ENCODE measurements at regions not wholly inside any gene's neighbourhood (a gene's known extent, or its start where the extent isn't known, plus 50 kb on each side); places are given as distances from the start of the nearest gene placed in this dataset.

DNA sequence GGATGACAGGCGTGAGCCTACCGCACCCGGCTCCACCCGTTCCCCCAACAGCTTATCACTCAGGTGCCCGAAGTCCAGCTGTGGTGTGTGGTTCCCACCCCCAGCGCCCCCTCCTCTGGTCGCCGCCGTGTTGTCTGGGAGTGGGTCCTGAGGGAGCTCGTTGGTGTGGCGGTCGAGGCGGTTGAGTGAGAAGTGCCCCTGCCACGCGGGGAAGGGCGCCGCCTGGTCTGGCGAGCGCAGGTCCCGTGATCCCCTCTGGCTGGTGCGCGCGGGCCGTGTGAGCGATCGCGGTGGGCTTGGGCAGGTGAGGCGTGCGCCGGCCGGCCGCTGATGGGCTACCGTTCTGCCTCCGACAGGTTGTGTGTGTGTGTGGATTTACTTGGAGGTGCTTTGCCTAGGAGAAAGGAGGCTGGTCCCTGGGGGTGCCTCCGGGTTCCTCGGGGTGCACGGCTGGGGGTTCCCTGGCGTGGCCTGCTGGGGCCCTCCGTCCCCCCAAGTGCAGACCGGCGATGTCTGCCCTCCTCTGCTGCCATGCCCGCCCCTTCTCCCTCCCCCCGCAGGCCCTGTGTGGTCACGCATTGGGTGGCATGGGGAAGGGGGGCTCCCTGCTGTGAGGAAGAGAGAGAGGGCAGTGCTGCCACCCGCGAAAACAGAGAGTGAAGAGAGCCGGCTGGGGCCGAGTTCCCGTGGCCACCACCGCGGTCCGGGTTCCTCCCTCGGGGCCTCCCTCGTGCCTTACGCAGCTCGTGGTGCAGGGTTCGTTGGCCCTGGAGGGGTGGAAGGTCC, 336.0 kb upstream of the DEFB115 start:
- TF ChIP-seq KLF5 (IDR thresholded peaks at IDR 0.05; ENCODE audit: partially characterized antibody) (no peak), CBX5 (IDR thresholded peaks at IDR 0.05; ENCODE audit: low read depth) (no peak), RCOR1 (conservative IDR thresholded peaks at IDR 0.05; ENCODE audit: low read depth, low read length) (no peak), EZH2 (IDR thresholded peaks at IDR 0.05; ENCODE audit: borderline replicate concordance, control insufficient read depth, low read depth, low read length) (no peak), LARP7 (IDR thresholded peaks at IDR 0.05) (no peak), ESRRA (IDR thresholded peaks at IDR 0.05; ENCODE audit: low read length) (no peak), IRF4 (IDR thresholded peaks at IDR 0.05; ENCODE audit: low read depth, low read length) (no peak)
- TF ChIP-seq, protein P1, sequence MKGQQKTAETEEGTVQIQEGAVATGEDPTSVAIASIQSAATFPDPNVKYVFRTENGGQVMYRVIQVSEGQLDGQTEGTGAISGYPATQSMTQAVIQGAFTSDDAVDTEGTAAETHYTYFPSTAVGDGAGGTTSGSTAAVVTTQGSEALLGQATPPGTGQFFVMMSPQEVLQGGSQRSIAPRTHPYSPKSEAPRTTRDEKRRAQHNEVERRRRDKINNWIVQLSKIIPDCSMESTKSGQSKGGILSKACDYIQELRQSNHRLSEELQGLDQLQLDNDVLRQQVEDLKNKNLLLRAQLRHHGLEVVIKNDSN (IDR thresholded peaks at IDR 0.05; ENCODE audit: borderline replicate concordance, extremely low read length, insufficient read depth, low read depth, low read length): no peak
- TF ChIP-seq, protein P2, sequence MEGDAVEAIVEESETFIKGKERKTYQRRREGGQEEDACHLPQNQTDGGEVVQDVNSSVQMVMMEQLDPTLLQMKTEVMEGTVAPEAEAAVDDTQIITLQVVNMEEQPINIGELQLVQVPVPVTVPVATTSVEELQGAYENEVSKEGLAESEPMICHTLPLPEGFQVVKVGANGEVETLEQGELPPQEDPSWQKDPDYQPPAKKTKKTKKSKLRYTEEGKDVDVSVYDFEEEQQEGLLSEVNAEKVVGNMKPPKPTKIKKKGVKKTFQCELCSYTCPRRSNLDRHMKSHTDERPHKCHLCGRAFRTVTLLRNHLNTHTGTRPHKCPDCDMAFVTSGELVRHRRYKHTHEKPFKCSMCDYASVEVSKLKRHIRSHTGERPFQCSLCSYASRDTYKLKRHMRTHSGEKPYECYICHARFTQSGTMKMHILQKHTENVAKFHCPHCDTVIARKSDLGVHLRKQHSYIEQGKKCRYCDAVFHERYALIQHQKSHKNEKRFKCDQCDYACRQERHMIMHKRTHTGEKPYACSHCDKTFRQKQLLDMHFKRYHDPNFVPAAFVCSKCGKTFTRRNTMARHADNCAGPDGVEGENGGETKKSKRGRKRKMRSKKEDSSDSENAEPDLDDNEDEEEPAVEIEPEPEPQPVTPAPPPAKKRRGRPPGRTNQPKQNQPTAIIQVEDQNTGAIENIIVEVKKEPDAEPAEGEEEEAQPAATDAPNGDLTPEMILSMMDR (IDR thresholded peaks at IDR 0.05 in 2 of 3, conservative IDR thresholded peaks at IDR 0.05 in 1 of 3; ENCODE audit: control insufficient read depth in 2 of 3, extremely low read depth in 1 of 3, insufficient read depth in 1 of 3, low read depth in 3 of 3, low read length in 3 of 3): no peak

All from GM12878 (cell line).